ENCODE measurements at regions not wholly inside any gene's neighbourhood (a gene's known extent, or its start where the extent isn't known, plus 50 kb on each side); places are given as distances from the start of the nearest gene placed in this dataset.

- H3K9me3 ChIP-seq: peaks cover 0 to 11% (median 0%) of the 10 kb centered on the region in 8 donors
- no peaks in the 10 kb centered on the region for H3K4me1 ChIP-seq
- intact Hi-C loops (cut with DNase I; ENCODE audit: low total_unique reads): no loop called here
- no peak overlapping the region for H3K27ac ChIP-seq
- no peaks in the 10 kb centered on the region for H3K36me3 ChIP-seq
- H3K27me3 ChIP-seq (replicated peaks in 1 of 7): peaks cover 0 to 5% (median 0%) of the 10 kb centered on the region in 7 donors
- 72 to 79% (median 73%) methylated on average over 7 of the region's 7 CpGs for WGBS, 5 donors
- H3K4me3 ChIP-seq: no peak overlapping the region
- no peak for DNase-seq
- no peak for TF ChIP-seq CTCF (IDR thresholded peaks at IDR 0.05 in 8 of 11, conservative IDR thresholded peaks at IDR 0.05 in 3 of 11)
- no peak for TF ChIP-seq POLR2AphosphoS5 (IDR thresholded peaks at IDR 0.05)
- no peak for TF ChIP-seq POLR2A (IDR thresholded peaks at IDR 0.05)
Observed at GRCh38 chr10:1873661-1874315, 136.5 kb upstream of the ADARB2 start.

- DNase-seq: no peak
- WGBS, 5 donors: 76 to 87% (median 83%) methylated on average over 7 of the region's 7 CpGs
- TF ChIP-seq POLR2A (IDR thresholded peaks at IDR 0.05) (no peak), CTCF (IDR thresholded peaks at IDR 0.05 in 8 of 11, conservative IDR thresholded peaks at IDR 0.05 in 3 of 11) (no peak), POLR2AphosphoS5 (IDR thresholded peaks at IDR 0.05) (no peak)
- Histone ChIP-seq H3K36me3 (no peaks in the 10 kb centered on the region), H3K9me3 (peaks cover 0 to 11% (median 0%) of the 10 kb centered on the region in 8 donors), H3K27ac (no peak overlapping the region), H3K4me3 (no peak overlapping the region), H3K27me3 (replicated peaks in 1 of 7) (peaks cover 0 to 5% (median 0%) of the 10 kb centered on the region in 7 donors), H3K4me1 (no peaks in the 10 kb centered on the region)
- intact Hi-C loops (cut with DNase I; ENCODE audit: low total_unique reads): no loop called here
Observed at GRCh38 chr10:1872151-1872726, 134.9 kb upstream of the ADARB2 start.

GRCh38 chr10:1870491-1870890, 133.2 kb upstream of the ADARB2 start:
- no peaks in the 10 kb centered on the region for H3K36me3 ChIP-seq
- H3K27ac ChIP-seq: no peak overlapping the region
- intact Hi-C loops (cut with DNase I; ENCODE audit: low total_unique reads): no loop called here
- H3K4me1 ChIP-seq: no peaks in the 10 kb centered on the region
- H3K4me3 ChIP-seq: no peak overlapping the region
- TF ChIP-seq POLR2AphosphoS5 (IDR thresholded peaks at IDR 0.05) (no peak), CTCF (IDR thresholded peaks at IDR 0.05 in 8 of 11, conservative IDR thresholded peaks at IDR 0.05 in 3 of 11) (no peak), POLR2A (IDR thresholded peaks at IDR 0.05) (no peak)
- peaks cover 0 to 5% (median 0%) of the 10 kb centered on the region in 7 donors for H3K27me3 ChIP-seq (replicated peaks in 1 of 7)
- DNase-seq: no peak
- H3K9me3 ChIP-seq: peaks cover 0 to 6% (median 0%) of the 10 kb centered on the region in 8 donors
- WGBS, 5 donors: 68 to 76% (median 74%) methylated on average over 4 to 5 of the region's 5 CpGs

DNA sequence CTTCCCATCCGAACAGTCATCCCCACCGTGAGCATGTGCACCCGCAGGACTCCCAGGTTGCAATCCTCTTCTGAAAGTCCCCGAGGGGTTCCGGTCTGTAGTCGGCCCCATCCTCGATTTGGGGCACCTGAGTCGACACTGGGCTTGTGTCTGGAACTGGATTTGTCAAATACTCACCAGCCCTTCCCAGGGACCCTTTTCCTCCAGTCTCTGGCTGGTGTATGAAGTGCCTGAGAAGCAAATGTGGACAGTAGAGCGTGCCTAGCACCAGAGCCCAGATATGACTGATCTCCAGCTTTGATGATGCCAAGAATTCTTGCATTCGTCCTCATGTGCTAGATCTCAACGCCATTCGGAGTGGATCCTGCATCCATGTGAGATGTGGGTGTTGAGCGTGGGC, 132.5 kb upstream of the ADARB2 start:
- peaks cover 0 to 7% (median under 1%) of the 10 kb centered on the region in 8 donors for H3K9me3 ChIP-seq
- WGBS, 5 donors: 80 to 90% (median 84%) methylated on average over 12 to 13 of the region's 13 CpGs
- H3K4me1 ChIP-seq: no peaks in the 10 kb centered on the region
- no peak for TF ChIP-seq POLR2A (IDR thresholded peaks at IDR 0.05)
- TF ChIP-seq CTCF (IDR thresholded peaks at IDR 0.05 in 8 of 11, conservative IDR thresholded peaks at IDR 0.05 in 3 of 11): no peak
- no peak for TF ChIP-seq POLR2AphosphoS5 (IDR thresholded peaks at IDR 0.05)
- H3K4me3 ChIP-seq: no peak overlapping the region
- DNase-seq: no peak
- intact Hi-C loops (cut with DNase I; ENCODE audit: low total_unique reads): no loop called here
- H3K36me3 ChIP-seq: no peaks in the 10 kb centered on the region
- H3K27ac ChIP-seq: no peak overlapping the region
- peaks cover 0 to 5% (median 0%) of the 10 kb centered on the region in 7 donors for H3K27me3 ChIP-seq (replicated peaks in 1 of 7)

Data from spleen (tissue), 11 donors.